Skeletal muscle satellite cell (primary cell): ENCODE measurements at regions not wholly inside any gene's neighbourhood (a gene's known extent, or its start where the extent isn't known, plus 50 kb on each side); places are given as distances from the start of the nearest gene placed in this dataset.
A peak's percentile ranks its signal among the peaks of the same experiment; 100 is the strongest.

Experiments
- H3K27me3 ChIP-seq: 2 replicates; pipeline ENCODE4 v1.7.0; 2013; ENCODE audit warnings: low read length; ENCODE audit not compliant: control insufficient read depth, insufficient read depth
- H3K36me3 ChIP-seq: 2 replicates; pipeline ENCODE4 v1.7.0; 2013; ENCODE audit warnings: mild to moderate bottlenecking, control low read depth, low read length; ENCODE audit not compliant: insufficient read depth
- H3K4me1 ChIP-seq: 2 replicates; pipeline ENCODE4 v1.7.0; 2013; ENCODE audit warnings: low read length; ENCODE audit not compliant: control insufficient read depth, insufficient read depth
- H3K4me2 ChIP-seq: 2 replicates; pipeline ENCODE4 v1.7.0; 2013; ENCODE audit warnings: mild to moderate bottlenecking, low read length
- H3K4me3 ChIP-seq: 2 replicates; pipeline ENCODE4 v1.7.0; 2013; ENCODE audit warnings: low read length
- H3K9ac ChIP-seq: 2 replicates; pipeline ENCODE4 v1.7.0; 2013; ENCODE audit warnings: mild to moderate bottlenecking, low read depth, low read length, moderate library complexity
- H3K9me3 ChIP-seq: replicated peaks from 2 replicates; pipeline ENCODE4 v1.7.0; 2013; ENCODE audit warnings: mild to moderate bottlenecking, control low read depth, low read length

GRCh38 chr16:85390511-85391174 lies 222.5 kb upstream of the GSE1 start:
- Histone ChIP-seq H3K4me2 (peak overlapping the region; percentile 65), H3K27me3 (no peaks in the 10 kb centered on the region), H3K9me3 (no peaks in the 10 kb centered on the region), H3K9ac (peak overlapping the region; percentile 32), H3K36me3 (no peaks in the 10 kb centered on the region), H3K4me1 (peaks cover 34% of the 10 kb centered on the region), H3K4me3 (peak overlapping the region; percentile 18)

DNA sequence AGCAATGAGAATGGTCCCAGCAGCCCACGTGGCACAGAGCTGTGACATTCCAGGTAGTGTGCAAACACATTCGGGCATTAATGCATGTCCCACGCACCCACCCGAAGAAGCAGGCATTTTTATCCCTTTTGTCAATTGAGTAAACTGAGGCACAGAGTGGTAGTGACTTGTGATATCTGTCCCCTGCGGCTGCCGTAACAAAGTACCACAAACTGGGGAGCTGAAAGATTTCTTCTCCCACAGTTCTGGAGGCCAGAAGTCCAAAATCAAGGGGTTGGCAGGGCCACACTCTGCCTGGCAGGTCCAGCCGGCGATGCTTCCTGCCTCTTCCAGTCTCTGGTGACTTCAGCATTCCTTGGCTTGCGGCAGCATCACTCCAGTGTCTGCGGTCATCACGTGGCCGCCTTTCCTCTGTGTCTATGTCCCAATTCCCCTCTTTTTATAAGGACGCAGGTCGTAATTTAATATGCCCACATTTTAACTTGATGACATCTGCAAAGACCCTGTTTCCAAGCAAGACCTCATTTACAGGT lies 221.9 kb upstream of the GSE1 start:
- no peak overlapping the region for H3K9ac ChIP-seq
- H3K4me1 ChIP-seq: peaks cover 40% of the 10 kb centered on the region
- H3K9me3 ChIP-seq: no peaks in the 10 kb centered on the region
- no peaks in the 10 kb centered on the region for H3K27me3 ChIP-seq
- H3K4me2 ChIP-seq: peak overlapping the region; percentile 47
- no peaks in the 10 kb centered on the region for H3K36me3 ChIP-seq
- peak overlapping the region; percentile 18 for H3K4me3 ChIP-seq

DNA sequence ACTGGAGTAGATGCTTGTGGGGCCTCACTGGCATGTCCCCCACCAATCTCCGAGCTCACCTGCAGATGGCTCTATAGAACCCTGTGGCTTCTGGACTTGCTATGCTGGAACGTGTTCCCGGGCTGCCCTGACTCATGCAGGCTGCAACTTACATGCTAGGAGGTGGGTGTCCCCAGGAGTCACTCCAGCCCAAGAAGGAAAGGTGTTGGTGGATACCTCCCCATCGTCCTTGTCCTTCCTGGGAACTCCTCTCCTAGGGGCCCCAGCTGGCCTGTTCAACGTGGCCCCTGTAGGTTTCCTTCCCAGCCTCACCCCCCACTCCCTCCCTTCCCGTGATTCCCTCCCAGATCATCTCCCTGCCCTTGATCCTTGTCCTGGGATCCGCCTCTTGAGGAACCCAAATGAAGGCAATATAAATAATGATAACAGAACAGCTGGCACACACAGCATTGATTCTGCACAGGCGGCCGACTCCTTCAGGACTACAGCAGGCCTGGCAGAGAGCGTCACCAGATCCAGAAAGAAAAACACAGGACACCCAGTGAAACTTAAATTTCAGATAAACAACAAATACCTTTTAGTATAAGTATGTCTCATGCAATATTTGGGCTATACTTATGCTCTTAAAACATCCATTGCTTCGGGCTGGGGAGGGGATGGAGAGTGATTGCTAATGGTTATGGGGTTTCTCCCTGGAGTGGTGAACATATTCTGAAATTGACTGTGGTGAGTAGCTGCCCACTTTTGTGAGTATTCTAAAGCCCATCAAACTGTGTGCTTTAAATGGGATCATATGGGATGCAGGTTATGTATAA lies 221.1 kb upstream of the GSE1 start:
- Histone ChIP-seq H3K9ac (no peak overlapping the region), H3K4me3 (no peak overlapping the region), H3K9me3 (no peaks in the 10 kb centered on the region), H3K4me1 (peaks cover 47% of the 10 kb centered on the region), H3K4me2 (no peak overlapping the region), H3K27me3 (no peaks in the 10 kb centered on the region), H3K36me3 (no peaks in the 10 kb centered on the region)

DNA sequence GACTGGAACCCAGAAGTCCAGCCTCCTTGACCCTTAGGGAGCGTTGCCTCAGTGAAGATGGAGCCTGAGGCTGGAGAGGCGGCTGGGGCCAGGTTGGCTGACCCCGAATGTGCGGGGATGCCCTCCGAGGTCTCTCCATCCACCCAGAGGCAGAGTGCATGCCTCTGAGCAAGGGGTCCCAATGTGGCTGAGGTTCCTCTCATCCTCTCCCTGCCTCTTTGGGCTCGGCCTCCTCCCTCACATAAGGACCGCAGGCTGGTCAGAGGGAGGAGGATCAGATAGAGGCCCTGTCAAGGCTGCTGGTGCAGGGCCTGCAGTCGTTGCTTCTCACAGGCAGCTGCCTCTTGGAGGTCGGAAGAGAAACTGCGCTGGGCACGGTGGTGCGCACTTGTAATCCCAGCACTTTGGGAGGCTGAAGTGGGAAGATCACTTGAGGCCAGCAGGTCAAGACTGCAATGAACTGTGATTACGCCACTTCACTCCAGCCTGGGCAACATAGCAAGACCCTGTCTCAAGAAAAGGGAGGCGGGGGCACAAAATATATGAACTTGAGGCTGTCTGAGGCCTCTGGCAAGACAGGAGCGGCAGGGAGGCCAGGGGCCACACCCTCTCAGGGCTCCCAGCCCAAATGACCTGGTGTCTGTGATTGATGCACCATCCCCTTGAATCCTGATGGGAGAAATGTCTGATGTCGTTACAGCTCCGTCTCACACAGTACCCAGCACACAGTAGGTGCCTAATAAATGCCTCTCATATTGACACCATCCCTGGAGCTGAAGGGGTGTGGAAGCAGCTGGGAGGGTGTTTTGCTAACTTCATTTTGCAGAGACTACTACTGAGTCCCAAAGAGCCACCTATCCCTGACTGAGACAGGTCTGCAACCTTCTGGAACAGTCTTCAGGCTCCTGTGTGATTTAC lies 220.1 kb upstream of the GSE1 start:
- H3K4me1 ChIP-seq: peaks cover 47% of the 10 kb centered on the region
- no peak overlapping the region for H3K9ac ChIP-seq
- no peak overlapping the region for H3K4me3 ChIP-seq
- no peak overlapping the region for H3K4me2 ChIP-seq
- H3K27me3 ChIP-seq: no peaks in the 10 kb centered on the region
- H3K9me3 ChIP-seq: no peaks in the 10 kb centered on the region
- H3K36me3 ChIP-seq: no peaks in the 10 kb centered on the region

DNA sequence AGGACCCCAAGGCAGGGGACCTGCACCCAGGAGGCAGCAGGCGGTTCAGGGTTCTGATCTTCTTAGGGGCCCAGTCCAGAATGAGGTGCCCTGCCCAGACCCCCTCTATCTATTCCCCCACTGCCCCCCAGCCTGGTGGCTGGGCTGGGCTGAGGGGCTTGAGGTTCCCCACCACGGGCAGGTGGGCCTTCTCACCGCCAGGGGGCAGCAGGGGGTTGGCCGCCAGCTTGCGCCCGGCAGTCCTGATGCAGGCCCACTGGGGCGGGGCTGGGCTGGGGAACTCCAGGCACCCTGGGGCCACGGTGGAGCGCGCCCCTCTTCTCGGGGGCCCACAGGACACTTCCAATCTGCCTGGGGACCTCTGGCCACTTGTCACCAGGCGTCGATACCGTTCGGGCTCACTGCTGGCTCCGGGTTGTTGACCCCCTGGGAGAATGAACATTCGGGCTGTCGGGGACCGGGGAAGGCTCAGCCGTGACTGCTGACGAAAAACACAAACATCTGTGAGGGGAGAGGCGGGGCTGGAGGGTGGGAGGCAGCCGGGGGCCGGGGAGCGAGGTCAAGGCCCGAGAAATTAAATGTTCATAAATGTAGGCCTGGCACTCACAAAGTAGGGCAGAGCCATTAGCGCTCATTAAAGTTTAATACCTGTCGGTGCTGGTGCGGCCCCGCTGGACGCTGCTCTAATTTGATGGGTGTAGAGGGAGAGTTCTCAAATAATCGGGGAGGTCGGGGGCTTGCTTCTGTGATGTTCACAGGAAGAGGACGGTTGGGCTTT lies 219.3 kb upstream of the GSE1 start:
- Histone ChIP-seq H3K27me3 (no peaks in the 10 kb centered on the region), H3K9me3 (no peaks in the 10 kb centered on the region), H3K4me3 (no peak overlapping the region), H3K4me1 (peaks cover 47% of the 10 kb centered on the region), H3K9ac (no peak overlapping the region), H3K4me2 (no peak overlapping the region), H3K36me3 (no peaks in the 10 kb centered on the region)

- H3K4me3 ChIP-seq: no peak overlapping the region
- peak overlapping the region; percentile 18 for H3K9ac ChIP-seq
- H3K36me3 ChIP-seq: no peaks in the 10 kb centered on the region
- peaks cover 47% of the 10 kb centered on the region for H3K4me1 ChIP-seq
- no peaks in the 10 kb centered on the region for H3K9me3 ChIP-seq
- H3K27me3 ChIP-seq: no peaks in the 10 kb centered on the region
- peak overlapping the region; percentile 60 for H3K4me2 ChIP-seq
Measured at GRCh38 chr16:85394456-85395206, 218.5 kb upstream of the GSE1 start.

GRCh38 chr16:85395207-85395912 lies 217.8 kb upstream of the GSE1 start:
- Histone ChIP-seq H3K4me1 (peaks cover 43% of the 10 kb centered on the region), H3K27me3 (no peaks in the 10 kb centered on the region), H3K4me3 (peak overlapping the region; percentile 51), H3K4me2 (peak overlapping the region; percentile 79), H3K9me3 (no peaks in the 10 kb centered on the region), H3K9ac (peak overlapping the region; percentile 73), H3K36me3 (no peaks in the 10 kb centered on the region)

GRCh38 chr16:85395913-85396878 lies 216.9 kb upstream of the GSE1 start:
- peak overlapping the region; percentile 51 for H3K4me3 ChIP-seq
- H3K4me2 ChIP-seq: peak overlapping the region; percentile 79
- H3K9ac ChIP-seq: peak overlapping the region; percentile 73
- no peaks in the 10 kb centered on the region for H3K36me3 ChIP-seq
- H3K9me3 ChIP-seq: no peaks in the 10 kb centered on the region
- no peaks in the 10 kb centered on the region for H3K27me3 ChIP-seq
- H3K4me1 ChIP-seq: peaks cover 38% of the 10 kb centered on the region
